Mammary epithelial cell (primary cell): ENCODE measurements at regions not wholly inside any gene's neighbourhood (a gene's known extent, or its start where the extent isn't known, plus 50 kb on each side); places are given as distances from the start of the nearest gene placed in this dataset.

ENCODE experiments used
- CTCF ChIP-seq, 2 donors: IDR thresholded peaks in 1 of 2; conservative IDR thresholded peaks in 1 of 2; 2 replicates each; pipeline ENCODE4 v1.5.1; 2011 to 2012; ENCODE audit warnings: inconsistent platforms in 2 of 2, low read length in 2 of 2, mild to moderate bottlenecking in 2 of 2, control low read depth in 1 of 2, low read depth in 1 of 2; ENCODE audit not compliant: insufficient read depth in 1 of 2; ENCODE audit errors: extremely low read depth in 1 of 2
- EZH2 ChIP-seq: IDR thresholded peaks from 2 replicates; pipeline ENCODE4 v1.6.1; 2012; ENCODE audit warnings: low read length, inconsistent platforms, borderline replicate concordance

GRCh38 chr2:75798569-75798968 lies 87.9 kb upstream of the GCFC2 start:
- TF ChIP-seq CTCF (conservative IDR thresholded peaks at IDR 0.05 in 1 of 2, IDR thresholded peaks at IDR 0.05 in 1 of 2; ENCODE audit: extremely low read depth in 1 of 2, insufficient read depth in 1 of 2, low read depth in 1 of 2, low read length in 2 of 2) (no peak), EZH2 (no peak)
